ENCODE measurements at regions not wholly inside any gene's neighbourhood (a gene's known extent, or its start where the extent isn't known, plus 50 kb on each side); places are given as distances from the start of the nearest gene placed in this dataset.

GRCh38 chr1:90370686-90371447 is 346.2 kb downstream of the BARHL2 start:
- H3K9ac ChIP-seq (ENCODE audit: low read depth, low read length), result no peak overlapping the region
- H3K27ac ChIP-seq (ENCODE audit: low read length), result no peak overlapping the region
- DNase-seq (peak; percentile 49), ATAC-seq (ENCODE audit: insufficient read depth, low read depth) (peak; percentile 99)
- no peaks in the 10 kb centered on the region for H3K27me3 ChIP-seq (ENCODE audit: insufficient read depth, low read length, poor library complexity)
- no peak overlapping the region for H2AFZ ChIP-seq (ENCODE audit: low read depth, low read length)
- H4K20me1 ChIP-seq (ENCODE audit: insufficient read depth, low read length), result no peaks in the 10 kb centered on the region
- TF ChIP-seq EZH2 (IDR thresholded peaks at IDR 0.05; ENCODE audit: borderline replicate concordance, low read depth, low read length, severe bottlenecking) (no peak), CTCF (IDR thresholded peaks at IDR 0.05; ENCODE audit: borderline replicate concordance, extremely low read depth, low read length, poor library complexity, severe bottlenecking) (no peak)
- no peaks in the 10 kb centered on the region for H3K79me2 ChIP-seq (ENCODE audit: insufficient read depth, low read length)
- H3K4me1 ChIP-seq (ENCODE audit: insufficient read depth, low read length), result peaks cover 29% of the 10 kb centered on the region
- H3K36me3 ChIP-seq (ENCODE audit: insufficient read depth, low read length), result no peaks in the 10 kb centered on the region
- H3K4me3 ChIP-seq (ENCODE audit: low read depth in 1 of 2, low read length in 2 of 2), result no peak overlapping the region
- no peaks in the 10 kb centered on the region for H3K9me3 ChIP-seq (ENCODE audit: insufficient read depth, low read length, severe bottlenecking)
- peak overlapping the region; percentile 34 for H3K4me2 ChIP-seq (ENCODE audit: insufficient read depth, low read length)

GRCh38 chr1:90362163-90362562 is 354.9 kb downstream of the BARHL2 start:
- ATAC-seq (ENCODE audit: insufficient read depth, low read depth), result no peak
- H3K36me3 ChIP-seq (ENCODE audit: insufficient read depth, low read length), result no peaks in the 10 kb centered on the region
- no peaks in the 10 kb centered on the region for H4K20me1 ChIP-seq (ENCODE audit: insufficient read depth, low read length)
- no peak for DNase-seq
- H3K9ac ChIP-seq (ENCODE audit: low read depth, low read length), result no peak overlapping the region
- H3K4me1 ChIP-seq (ENCODE audit: insufficient read depth, low read length), result no peaks in the 10 kb centered on the region
- H3K4me3 ChIP-seq (ENCODE audit: low read depth in 1 of 2, low read length in 2 of 2), result no peak overlapping the region
- peaks cover 6% of the 10 kb centered on the region for H3K9me3 ChIP-seq (ENCODE audit: insufficient read depth, low read length, severe bottlenecking)
- no peak overlapping the region for H2AFZ ChIP-seq (ENCODE audit: low read depth, low read length)
- H3K4me2 ChIP-seq (ENCODE audit: insufficient read depth, low read length), result no peak overlapping the region
- no peak overlapping the region for H3K27ac ChIP-seq (ENCODE audit: low read length)
- H3K27me3 ChIP-seq (ENCODE audit: insufficient read depth, low read length, poor library complexity), result no peaks in the 10 kb centered on the region
- no peaks in the 10 kb centered on the region for H3K79me2 ChIP-seq (ENCODE audit: insufficient read depth, low read length)
- no peak for TF ChIP-seq CTCF (IDR thresholded peaks at IDR 0.05; ENCODE audit: borderline replicate concordance, extremely low read depth, low read length, poor library complexity, severe bottlenecking)
- no peak for TF ChIP-seq EZH2 (IDR thresholded peaks at IDR 0.05; ENCODE audit: borderline replicate concordance, low read depth, low read length, severe bottlenecking)

GRCh38 chr1:90361026-90361425 is 356.1 kb downstream of the BARHL2 start:
- Histone ChIP-seq H3K36me3 (ENCODE audit: insufficient read depth, low read length) (no peaks in the 10 kb centered on the region), H4K20me1 (ENCODE audit: insufficient read depth, low read length) (no peaks in the 10 kb centered on the region), H3K4me3 (ENCODE audit: low read depth in 1 of 2, low read length in 2 of 2) (no peak overlapping the region), H2AFZ (ENCODE audit: low read depth, low read length) (no peak overlapping the region), H3K9ac (ENCODE audit: low read depth, low read length) (no peak overlapping the region), H3K9me3 (ENCODE audit: insufficient read depth, low read length, severe bottlenecking) (peaks cover 6% of the 10 kb centered on the region), H3K4me2 (ENCODE audit: insufficient read depth, low read length) (no peak overlapping the region), H3K79me2 (ENCODE audit: insufficient read depth, low read length) (no peaks in the 10 kb centered on the region), H3K4me1 (ENCODE audit: insufficient read depth, low read length) (no peaks in the 10 kb centered on the region), H3K27me3 (ENCODE audit: insufficient read depth, low read length, poor library complexity) (no peaks in the 10 kb centered on the region), H3K27ac (ENCODE audit: low read length) (no peak overlapping the region)
- no peak for ATAC-seq (ENCODE audit: insufficient read depth, low read depth)
- TF ChIP-seq CTCF (IDR thresholded peaks at IDR 0.05; ENCODE audit: borderline replicate concordance, extremely low read depth, low read length, poor library complexity, severe bottlenecking), result no peak
- TF ChIP-seq EZH2 (IDR thresholded peaks at IDR 0.05; ENCODE audit: borderline replicate concordance, low read depth, low read length, severe bottlenecking), result no peak
- no peak for DNase-seq

Data from DND-41 (cell line).